ENCODE measurements at regions not wholly inside any gene's neighbourhood (a gene's known extent, or its start where the extent isn't known, plus 50 kb on each side); places are given as distances from the start of the nearest gene placed in this dataset.

GRCh38 chr7:84908196-84908793 is 278.6 kb downstream of the SEMA3D start:
- TF ChIP-seq POLR2A (IDR thresholded peaks at IDR 0.05; ENCODE audit: borderline replicate concordance, extremely low read depth, insufficient read depth, insufficient read length), result no peak
- no peak for TF ChIP-seq CTCF (IDR thresholded peaks at IDR 0.05 in 2 of 3, conservative IDR thresholded peaks at IDR 0.05 in 1 of 3; ENCODE audit: borderline replicate concordance in 1 of 3, insufficient read depth in 1 of 3, low read depth in 2 of 3, low read length in 2 of 3)
- TF ChIP-seq JUND (IDR thresholded peaks at IDR 0.05), result no peak
- TF ChIP-seq TCF7L2 (IDR thresholded peaks at IDR 0.05; ENCODE audit: borderline replicate concordance, extremely low read depth, insufficient read depth, insufficient read length), result no peak
- TF ChIP-seq EZH2 (IDR thresholded peaks at IDR 0.05), result no peak
- TF ChIP-seq ZNF274 (IDR thresholded peaks at IDR 0.05; ENCODE audit: low read depth, low read length), result no peak
- no peak for TF ChIP-seq MAX (IDR thresholded peaks at IDR 0.05)
- TF ChIP-seq POLR2AphosphoS5 (IDR thresholded peaks at IDR 0.05; ENCODE audit: low read depth, low read length), result no peak
- no peak for TF ChIP-seq EGR1 (IDR thresholded peaks at IDR 0.05; ENCODE audit: low read depth)
- TF ChIP-seq CBX3 (IDR thresholded peaks at IDR 0.05; ENCODE audit: low read depth), result no peak

Measured in HCT116 (cell line).